Loucy (cell line): ENCODE measurements at regions not wholly inside any gene's neighbourhood (a gene's known extent, or its start where the extent isn't known, plus 50 kb on each side); places are given as distances from the start of the nearest gene placed in this dataset.

Experiments used
- H2AFZ ChIP-seq: fragments of 200-600 bp; sonication (generic); 2 replicates; pipeline ENCODE4 v1.6.0; 2016; ENCODE audit warnings: antibody characterized with exemption, mild to moderate bottlenecking, low read length, moderate library complexity
- H3F3A ChIP-seq: fragments of 200-600 bp; 2 replicates; pipeline ENCODE4 v1.6.0; 2016; ENCODE audit warnings: antibody characterized with exemption, low read depth, mild to moderate bottlenecking
- H3K27me3 ChIP-seq: fragments of 200-600 bp; sonication (generic); 2 replicates; pipeline ENCODE4 v1.6.1; 2014; ENCODE audit warnings: low read length, mild to moderate bottlenecking; ENCODE audit not compliant: insufficient read depth, poor library complexity, severe bottlenecking
- H3K36me3 ChIP-seq: fragments of 200-600 bp; sonication (generic); 2 replicates; pipeline ENCODE4 v1.6.1; 2016; ENCODE audit warnings: low read length; ENCODE audit not compliant: insufficient read depth
- H3K4me1 ChIP-seq: fragments of 200-600 bp; sonication (generic); 2 replicates; pipeline ENCODE4 v1.5.1; 2014; ENCODE audit warnings: low read length, mild to moderate bottlenecking; ENCODE audit not compliant: insufficient read depth, poor library complexity, severe bottlenecking
- H3K4me2 ChIP-seq: fragments of 200-600 bp; sonication (generic); 2 replicates; pipeline ENCODE4 v1.6.0; 2014; ENCODE audit warnings: antibody characterized with exemption, low read length, low read depth, mild to moderate bottlenecking; ENCODE audit not compliant: poor library complexity, severe bottlenecking
- H3K4me3 ChIP-seq: fragments of 200-600 bp; sonication (generic); 2 replicates; pipeline ENCODE4 v1.5.1; 2014; ENCODE audit warnings: low read length, mild to moderate bottlenecking, mixed read lengths; ENCODE audit not compliant: poor library complexity, severe bottlenecking
- H3K79me2 ChIP-seq: fragments of 200-600 bp; sonication (generic); 2 replicates; pipeline ENCODE4 v1.6.1; 2014; ENCODE audit warnings: low read length; ENCODE audit not compliant: insufficient read depth
- H3K9ac ChIP-seq: fragments of 200-600 bp; sonication (generic); 2 replicates; pipeline ENCODE4 v1.6.0; 2014; ENCODE audit warnings: mild to moderate bottlenecking, low read depth, low read length, moderate library complexity; ENCODE audit not compliant: poor library complexity, severe bottlenecking
- H3K9me2 ChIP-seq: fragments of 200-600 bp; sonication (generic); replicated peaks from 2 replicates; pipeline ENCODE4 v1.6.1; 2016; ENCODE audit warnings: low read depth, low read length, mixed read lengths
- H3K9me3 ChIP-seq: fragments of 200-600 bp; sonication (generic); 2 replicates; pipeline ENCODE4 v1.6.1; 2014; ENCODE audit warnings: mild to moderate bottlenecking, antibody characterized with exemption, low read length, low read depth; ENCODE audit not compliant: insufficient read depth
- H4K20me1 ChIP-seq: fragments of 200-600 bp; sonication (generic); 2 replicates; pipeline ENCODE4 v1.6.0; 2014; ENCODE audit warnings: antibody characterized with exemption, low read length, mild to moderate bottlenecking; ENCODE audit not compliant: insufficient read depth, poor library complexity, severe bottlenecking
- EZH2phosphoT487 ChIP-seq: fragments of 200-600 bp; IDR thresholded peaks from 2 replicates; pipeline ENCODE4 v1.6.1; 2018; ENCODE audit warnings: antibody characterized with exemption, mild to moderate bottlenecking, moderate library complexity, borderline replicate concordance
- TF ChIP-seq, protein P1 (sequence below): fragments of 200-600 bp; sonication (generic); conservative IDR thresholded peaks from 2 replicates; pipeline ENCODE4 v1.5.1; 2014; ENCODE audit warnings: mild to moderate bottlenecking, antibody characterized with exemption, low read length

DNA sequence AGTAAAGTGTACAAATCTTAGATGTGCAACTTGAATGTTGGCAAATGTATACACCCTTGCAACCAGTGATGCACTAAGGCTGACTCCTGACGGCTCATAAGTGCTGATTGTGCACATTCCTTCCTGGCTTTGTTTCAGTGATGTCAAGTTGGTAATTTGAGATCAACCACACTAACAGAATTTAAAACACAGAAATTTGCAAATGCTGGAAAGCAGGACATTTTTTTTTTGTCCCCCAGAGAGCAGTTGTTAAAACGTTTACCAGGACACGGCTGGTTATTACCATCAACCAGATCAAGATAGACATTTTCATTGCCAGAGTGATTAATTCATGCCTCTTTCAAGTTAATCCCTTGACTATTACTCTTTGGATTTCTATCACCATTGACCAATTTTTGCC is 735.6 kb downstream of the RFPL4B start:
- Histone ChIP-seq H3K4me1 (no peaks in the 10 kb centered on the region), H3K4me2 (no peak overlapping the region), H3K4me3 (no peak overlapping the region), H3K36me3 (no peaks in the 10 kb centered on the region), H2AFZ (no peak overlapping the region), H3K79me2 (no peaks in the 10 kb centered on the region), H4K20me1 (no peaks in the 10 kb centered on the region), H3K9me3 (no peaks in the 10 kb centered on the region), H3F3A (no peaks in the 10 kb centered on the region), H3K27me3 (no peaks in the 10 kb centered on the region), H3K9ac (no peak overlapping the region), H3K9me2 (no peaks in the 10 kb centered on the region)
- TF ChIP-seq EZH2phosphoT487, result no peak
- TF ChIP-seq, protein P1, sequence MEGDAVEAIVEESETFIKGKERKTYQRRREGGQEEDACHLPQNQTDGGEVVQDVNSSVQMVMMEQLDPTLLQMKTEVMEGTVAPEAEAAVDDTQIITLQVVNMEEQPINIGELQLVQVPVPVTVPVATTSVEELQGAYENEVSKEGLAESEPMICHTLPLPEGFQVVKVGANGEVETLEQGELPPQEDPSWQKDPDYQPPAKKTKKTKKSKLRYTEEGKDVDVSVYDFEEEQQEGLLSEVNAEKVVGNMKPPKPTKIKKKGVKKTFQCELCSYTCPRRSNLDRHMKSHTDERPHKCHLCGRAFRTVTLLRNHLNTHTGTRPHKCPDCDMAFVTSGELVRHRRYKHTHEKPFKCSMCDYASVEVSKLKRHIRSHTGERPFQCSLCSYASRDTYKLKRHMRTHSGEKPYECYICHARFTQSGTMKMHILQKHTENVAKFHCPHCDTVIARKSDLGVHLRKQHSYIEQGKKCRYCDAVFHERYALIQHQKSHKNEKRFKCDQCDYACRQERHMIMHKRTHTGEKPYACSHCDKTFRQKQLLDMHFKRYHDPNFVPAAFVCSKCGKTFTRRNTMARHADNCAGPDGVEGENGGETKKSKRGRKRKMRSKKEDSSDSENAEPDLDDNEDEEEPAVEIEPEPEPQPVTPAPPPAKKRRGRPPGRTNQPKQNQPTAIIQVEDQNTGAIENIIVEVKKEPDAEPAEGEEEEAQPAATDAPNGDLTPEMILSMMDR, result no peak

DNA sequence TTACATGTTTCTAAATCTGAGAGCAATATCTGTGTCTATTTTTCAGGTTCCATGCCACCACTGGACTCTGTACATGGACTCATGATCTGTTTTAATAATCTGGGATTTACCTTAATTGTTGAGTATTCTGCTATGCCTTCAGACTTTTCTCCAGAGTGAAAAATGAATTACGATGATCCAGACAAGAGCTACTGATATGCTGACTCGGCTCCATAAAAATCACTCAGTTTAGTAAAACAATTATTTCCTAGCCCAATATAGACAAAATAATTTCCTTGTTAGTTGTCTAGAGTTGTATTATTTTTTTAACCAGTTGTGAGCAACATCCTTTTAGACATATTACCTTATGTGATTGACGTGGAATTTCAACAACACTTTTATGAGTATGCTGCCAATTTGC is 736.8 kb downstream of the RFPL4B start:
- no peak overlapping the region for H3K9ac ChIP-seq
- H3K79me2 ChIP-seq, result no peaks in the 10 kb centered on the region
- TF ChIP-seq, protein P1, result no peak
- no peak for TF ChIP-seq EZH2phosphoT487

DNA sequence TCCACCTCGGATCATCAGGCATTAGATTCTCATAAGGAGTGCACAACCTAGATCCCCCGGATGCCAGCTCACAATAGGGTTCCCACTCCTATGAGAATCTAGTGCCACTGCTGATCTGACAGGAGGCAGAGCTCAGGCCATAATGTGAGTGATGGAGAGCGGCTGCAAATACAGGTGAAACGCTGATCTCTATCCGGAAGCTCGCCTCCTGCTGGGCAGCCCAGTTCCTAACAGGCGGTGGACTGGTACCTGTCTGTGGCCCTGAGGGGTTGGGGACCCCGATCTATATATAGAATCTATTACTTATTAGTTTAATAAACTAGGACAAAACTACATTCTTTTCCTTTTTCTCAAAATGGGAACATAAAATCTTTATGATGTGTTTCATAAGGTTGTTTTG is 741.9 kb downstream of the RFPL4B start:
- no peak overlapping the region for H3K4me2 ChIP-seq
- no peaks in the 10 kb centered on the region for H3K4me1 ChIP-seq
- H3K27me3 ChIP-seq, result no peaks in the 10 kb centered on the region
- no peaks in the 10 kb centered on the region for H4K20me1 ChIP-seq
- H3K79me2 ChIP-seq, result no peaks in the 10 kb centered on the region
- H3F3A ChIP-seq, result no peaks in the 10 kb centered on the region
- H3K9ac ChIP-seq, result no peak overlapping the region
- H3K4me3 ChIP-seq, result no peak overlapping the region
- no peaks in the 10 kb centered on the region for H3K9me2 ChIP-seq
- no peaks in the 10 kb centered on the region for H3K9me3 ChIP-seq
- no peak overlapping the region for H2AFZ ChIP-seq
- TF ChIP-seq EZH2phosphoT487, result no peak
- TF ChIP-seq, protein P1, result peak; percentile 27
- H3K36me3 ChIP-seq, result no peaks in the 10 kb centered on the region

More for the DNA sequence above, 736.8 kb downstream of the RFPL4B start:
- H4K20me1 ChIP-seq, result no peaks in the 10 kb centered on the region
- no peak overlapping the region for H3K4me2 ChIP-seq
- no peaks in the 10 kb centered on the region for H3K9me3 ChIP-seq
- H3K36me3 ChIP-seq, result no peaks in the 10 kb centered on the region
- no peak overlapping the region for H3K4me3 ChIP-seq
- H3K4me1 ChIP-seq, result no peaks in the 10 kb centered on the region
- no peaks in the 10 kb centered on the region for H3K27me3 ChIP-seq
- no peaks in the 10 kb centered on the region for H3K9me2 ChIP-seq
- no peak overlapping the region for H2AFZ ChIP-seq
- no peaks in the 10 kb centered on the region for H3F3A ChIP-seq
